GM12872 (cell line): ENCODE measurements at regions not wholly inside any gene's neighbourhood (a gene's known extent, or its start where the extent isn't known, plus 50 kb on each side); places are given as distances from the start of the nearest gene placed in this dataset.

Experiments
- CTCF ChIP-seq: IDR thresholded peaks from 3 replicates; pipeline ENCODE4 v1.5.1; 2011; ENCODE audit warnings: low read depth, mild to moderate bottlenecking, low read length, moderate library complexity; ENCODE audit not compliant: insufficient read depth

GRCh38 chr2:156708051-156708450 is 271.9 kb downstream of the GPD2 start:
- TF ChIP-seq CTCF: no peak

- no peak for TF ChIP-seq CTCF
These were observed 272.9 kb downstream of the GPD2 start for GRCh38 chr2:156709091-156709490.

GRCh38 chr2:156719036-156719435 is 282.9 kb downstream of the GPD2 start:
- TF ChIP-seq CTCF: no peak

- TF ChIP-seq CTCF: no peak
These were observed 291.7 kb downstream of the GPD2 start for GRCh38 chr2:156727867-156728266.

GRCh38 chr2:156728328-156728727 is 292.1 kb downstream of the GPD2 start:
- TF ChIP-seq CTCF: no peak

- TF ChIP-seq CTCF: no peak
These were observed 295.3 kb downstream of the GPD2 start for GRCh38 chr2:156731506-156731905.

- TF ChIP-seq CTCF: no peak
These were observed 300.8 kb downstream of the GPD2 start for GRCh38 chr2:156736950-156737349.

- no peak for TF ChIP-seq CTCF
These were observed 303.1 kb downstream of the GPD2 start for GRCh38 chr2:156739301-156739700.
